SKM-1 treated with dmso at 0.1 percent for 144 hours (cell line): ENCODE measurements at regions not wholly inside any gene's neighbourhood (a gene's known extent, or its start where the extent isn't known, plus 50 kb on each side); places are given as distances from the start of the nearest gene placed in this dataset.

Experiments used
- DNase-seq: peaks from one replicate; lab custom pipeline; 2025; ENCODE audit not compliant: unreplicated experiment; lab: John Stamatoyannopoulos, UW

DNA sequence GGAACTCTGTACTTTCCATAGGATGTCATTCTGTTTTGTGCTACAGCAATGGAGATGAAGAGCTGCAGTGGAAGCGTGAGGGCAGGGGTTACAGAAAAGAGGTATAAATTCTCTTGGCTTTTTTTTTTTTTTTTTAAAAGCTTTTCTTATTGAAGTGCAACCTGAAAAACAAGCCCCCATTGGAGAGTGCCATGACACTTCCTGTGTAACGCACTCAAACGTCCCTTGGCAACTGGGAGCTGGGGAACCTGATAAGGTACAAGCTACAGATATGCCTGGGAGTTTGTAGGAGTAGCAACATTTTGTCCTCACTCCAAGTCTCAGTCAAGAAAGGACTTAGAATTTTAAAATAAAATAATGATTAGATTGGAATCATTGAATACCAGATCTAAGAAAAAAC is 512.1 kb downstream of the RPS24 start:
- DNase-seq, result no peak

DNA sequence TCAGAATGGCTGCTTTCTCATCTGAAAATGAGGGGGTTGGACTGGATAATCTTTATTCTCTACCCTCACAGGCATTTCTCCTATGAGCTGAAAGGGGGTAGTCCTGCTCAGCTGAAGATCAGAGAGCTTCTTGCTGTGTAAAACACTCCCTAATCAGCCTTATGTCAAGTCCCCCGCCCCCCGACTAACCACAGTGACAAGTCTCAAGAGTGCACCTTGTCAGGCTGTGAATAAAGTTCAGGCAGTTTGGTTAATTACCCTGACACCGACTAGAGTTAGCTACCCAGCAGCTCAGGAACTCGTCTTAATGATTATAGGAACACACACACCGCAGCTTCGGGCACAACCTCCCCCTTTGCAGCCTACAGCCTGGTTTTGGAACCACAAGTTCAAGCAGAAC is 513.7 kb downstream of the RPS24 start:
- no peak for DNase-seq

GRCh38 chr10:78547905-78548304 is 514.2 kb downstream of the RPS24 start:
- DNase-seq, result no peak

DNA sequence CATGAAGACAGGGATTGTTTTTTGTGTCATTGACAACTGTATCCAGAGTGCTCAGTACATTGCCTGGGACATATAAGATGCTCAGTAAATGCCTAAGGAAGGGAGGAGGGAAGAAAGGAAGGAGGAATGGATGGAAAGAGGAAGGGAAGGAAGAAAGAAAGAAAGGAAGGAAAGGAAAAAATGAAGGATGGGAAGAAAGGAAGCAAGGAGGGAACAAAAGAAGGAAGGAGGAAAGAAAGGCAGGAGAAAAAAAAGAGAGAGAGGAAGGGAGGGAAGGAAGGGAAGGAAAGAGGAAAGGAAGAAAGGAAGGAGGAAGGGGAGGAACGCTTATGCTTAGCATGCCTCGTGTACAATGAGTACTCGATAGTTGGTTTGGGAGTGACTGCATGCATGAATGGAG is 514.7 kb downstream of the RPS24 start:
- DNase-seq, result no peak

DNA sequence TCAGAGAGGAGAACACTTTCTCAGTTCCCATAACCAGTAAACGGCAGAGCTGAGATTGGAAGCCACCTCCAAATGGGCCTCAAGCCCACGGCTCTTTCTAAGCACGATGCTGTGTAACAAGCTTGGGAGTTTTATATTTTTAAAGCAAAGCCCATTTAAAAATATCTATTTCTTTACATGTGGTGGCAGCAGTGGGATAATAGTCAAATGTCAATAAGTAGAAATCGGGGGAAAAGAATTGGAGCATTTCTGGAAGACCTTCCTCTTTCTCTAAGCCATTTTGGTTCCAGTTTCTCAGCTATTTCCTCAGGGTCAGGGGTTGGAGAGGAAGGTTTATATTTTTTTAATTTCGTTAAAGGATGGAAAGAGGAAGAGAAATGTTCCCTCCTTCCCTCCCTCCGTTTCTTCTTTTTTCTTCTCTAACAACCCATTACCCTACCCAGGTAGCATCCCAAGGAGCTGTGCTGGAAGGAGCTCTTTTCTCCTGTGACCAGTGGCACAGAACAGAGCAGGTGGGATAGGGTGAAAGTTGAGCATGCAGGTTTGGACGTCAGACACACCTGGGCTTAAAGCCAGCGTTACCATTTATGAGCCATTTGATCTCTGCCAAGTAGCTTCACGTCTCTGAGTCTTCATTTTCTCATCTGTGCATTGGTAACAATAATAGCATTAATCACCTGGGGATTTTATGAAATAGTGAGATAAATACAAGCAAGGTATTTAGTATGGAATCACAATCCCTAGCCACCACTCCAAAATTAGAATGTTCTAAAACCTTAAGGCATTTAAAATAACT is 515.7 kb downstream of the RPS24 start:
- DNase-seq, result no peak

- no peak for DNase-seq
These were observed 516.4 kb downstream of the RPS24 start for GRCh38 chr10:78550090-78550489.

- DNase-seq, result no peak
These were observed 517.1 kb downstream of the RPS24 start for GRCh38 chr10:78550716-78551115.

- DNase-seq, result no peak
These were observed 517.4 kb upstream of the ZMIZ1 start for GRCh38 chr10:78551184-78552005.

- no peak for DNase-seq
These were observed 516.4 kb upstream of the ZMIZ1 start for GRCh38 chr10:78552261-78552811.

DNA sequence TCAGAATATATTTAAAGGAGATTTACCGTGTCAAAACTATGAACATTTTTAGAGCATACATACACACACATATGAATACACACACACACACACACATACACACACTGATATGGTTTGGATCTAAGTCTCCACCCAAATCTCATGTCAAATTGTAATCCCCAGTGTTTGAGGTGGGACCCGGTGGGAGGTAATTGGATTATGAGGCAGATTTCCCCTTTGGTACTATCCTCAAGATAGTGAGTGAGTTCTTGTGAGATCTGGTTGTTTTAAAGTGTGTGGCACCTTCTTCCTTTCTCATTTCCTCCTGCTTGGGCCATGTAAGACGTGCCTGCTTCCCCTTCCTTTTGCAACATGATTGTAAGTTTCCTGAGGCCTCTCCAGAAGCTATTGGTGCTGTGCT is 515.0 kb upstream of the ZMIZ1 start:
- no peak for DNase-seq

DNA sequence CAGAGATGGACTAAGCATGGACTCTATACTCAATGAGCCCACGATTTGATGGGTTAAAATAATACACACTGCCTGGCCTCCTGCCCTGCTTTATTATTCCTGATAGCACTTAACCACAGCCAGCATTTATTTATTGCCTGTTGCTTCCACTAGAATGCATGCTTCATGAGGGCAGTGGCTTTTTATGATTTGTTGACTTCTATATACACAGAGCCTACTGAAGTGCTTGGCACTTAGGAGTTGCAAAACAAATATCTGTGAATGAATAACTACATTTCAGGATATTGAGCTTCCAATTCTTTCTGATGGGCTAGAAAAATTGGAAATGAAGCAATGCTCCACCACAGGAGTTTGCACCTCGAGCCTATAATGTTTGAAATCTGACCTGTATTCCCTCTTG is 513.6 kb upstream of the ZMIZ1 start:
- no peak for DNase-seq

- DNase-seq, result peak; percentile 81
These were observed 511.9 kb upstream of the ZMIZ1 start for GRCh38 chr10:78556705-78557432.

DNA sequence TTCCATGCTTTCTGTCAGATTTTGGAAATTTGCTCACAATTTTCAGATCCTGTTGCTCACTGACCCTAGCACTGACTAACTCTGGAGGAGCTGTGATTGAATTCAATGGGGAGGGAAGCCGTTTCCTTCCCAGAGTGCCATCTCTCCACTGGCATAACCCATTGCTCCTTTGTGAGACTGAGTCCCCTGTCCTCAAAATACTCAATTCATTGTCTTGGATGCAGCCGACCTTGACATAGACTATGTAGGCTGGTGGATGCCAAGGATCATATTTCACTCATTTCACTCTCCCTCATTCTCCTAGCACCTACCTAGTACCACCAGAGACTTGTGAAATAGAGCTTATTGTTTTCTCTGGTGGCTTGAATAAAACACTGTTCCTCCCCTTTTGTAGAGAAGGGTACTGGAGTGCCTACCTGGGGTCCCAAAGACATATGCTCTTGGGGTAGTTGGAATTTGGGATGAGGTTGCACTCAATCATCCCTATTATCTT is 511.3 kb upstream of the ZMIZ1 start:
- no peak for DNase-seq

DNA sequence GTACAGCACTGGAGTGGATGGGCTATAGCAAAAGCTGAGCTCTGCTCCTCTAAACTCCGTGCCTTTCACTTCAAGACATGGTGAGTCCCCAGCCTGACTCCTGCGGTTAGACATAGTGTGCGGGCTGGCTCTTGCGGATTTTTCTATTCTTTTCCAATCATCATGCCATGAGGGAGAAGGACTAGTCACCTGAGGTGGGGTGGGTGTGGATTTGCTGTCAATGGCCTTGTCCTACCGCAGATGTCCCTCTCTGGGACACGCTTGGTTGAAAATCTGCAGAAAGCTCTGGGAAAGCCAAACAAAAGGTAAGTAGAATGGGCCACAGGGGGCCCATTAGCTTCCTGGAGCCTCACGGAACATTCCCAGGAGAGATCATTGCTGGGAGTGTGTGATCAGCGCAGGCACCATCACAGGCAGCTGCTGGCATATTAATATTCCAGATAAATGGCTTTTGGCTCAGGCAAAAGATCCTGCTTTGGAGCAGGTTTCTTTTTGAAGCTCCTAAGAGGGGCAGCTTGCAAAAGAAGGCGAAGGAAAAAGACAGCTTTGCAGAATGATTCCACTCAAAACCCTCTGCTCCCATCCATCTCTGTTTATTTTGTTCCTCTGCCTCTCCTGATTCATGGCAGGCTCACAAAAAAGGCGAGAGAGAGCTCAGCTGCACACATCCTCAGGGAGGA is 509.0 kb upstream of the ZMIZ1 start:
- DNase-seq, result no peak

DNA sequence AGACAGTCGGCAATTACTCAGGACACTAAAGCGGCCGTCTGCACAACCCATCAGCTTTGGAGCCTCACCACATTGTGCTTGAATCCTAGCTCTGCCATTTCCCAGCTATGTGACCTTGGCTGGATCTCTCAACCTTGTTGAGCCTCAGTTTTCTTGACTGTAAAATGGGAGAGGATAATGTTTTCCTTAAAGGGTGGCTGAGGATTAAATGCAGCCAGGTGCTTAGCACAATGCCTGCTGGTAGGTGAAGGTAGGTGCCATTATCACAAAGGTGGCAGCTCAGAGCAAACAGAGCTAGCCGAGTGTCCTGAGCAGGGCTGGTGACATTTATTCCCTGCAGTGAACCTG is 508.5 kb upstream of the ZMIZ1 start:
- no peak for DNase-seq

- no peak for DNase-seq
These were observed 505.5 kb upstream of the ZMIZ1 start for GRCh38 chr10:78563314-78563713.

- DNase-seq, result no peak
These were observed 502.9 kb upstream of the ZMIZ1 start for GRCh38 chr10:78565841-78566240.

DNA sequence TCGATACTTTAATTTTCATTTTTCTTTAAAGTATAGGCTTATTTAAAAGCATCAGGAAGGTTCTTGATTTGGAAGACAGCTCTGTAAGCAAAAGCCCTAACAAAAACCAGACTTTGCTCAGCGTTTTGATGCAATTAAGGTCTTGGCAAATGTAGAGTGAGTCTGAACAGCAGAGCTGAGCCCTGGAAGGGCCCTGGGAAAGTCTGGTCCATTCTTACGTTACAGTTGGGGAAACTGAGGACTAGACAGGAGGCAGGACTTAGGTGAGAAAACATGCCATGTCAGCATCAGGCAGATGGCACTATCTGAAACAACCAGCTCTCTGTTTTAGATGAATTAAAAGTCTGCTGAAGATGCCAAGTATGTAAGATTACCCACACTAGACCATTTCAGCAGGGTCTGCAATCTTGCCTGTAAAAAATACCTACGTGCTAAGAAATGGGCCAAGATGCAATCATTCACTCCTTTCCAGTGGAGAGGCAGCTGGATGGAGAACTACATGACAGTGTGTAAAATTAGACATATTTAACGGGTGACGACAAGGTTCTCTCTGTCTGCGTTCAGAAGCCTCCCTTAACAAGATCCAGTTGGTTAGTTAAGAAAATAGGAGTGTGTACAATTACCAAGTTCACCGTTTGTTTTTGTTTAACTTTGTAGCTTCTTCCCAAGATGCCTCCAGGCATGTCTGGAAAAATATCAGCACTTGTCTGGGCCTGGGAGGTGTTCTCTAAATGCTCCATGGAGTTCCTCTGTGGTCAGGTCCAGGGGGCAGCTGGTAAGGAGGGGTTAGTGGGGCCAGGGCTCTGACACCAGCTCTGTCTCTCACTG is 502.3 kb upstream of the ZMIZ1 start:
- DNase-seq, result no peak

GRCh38 chr10:78567680-78568455 is 500.9 kb upstream of the ZMIZ1 start:
- peak; percentile 57 for DNase-seq
